Keratinocyte (primary cell): ENCODE measurements at regions not wholly inside any gene's neighbourhood (a gene's known extent, or its start where the extent isn't known, plus 50 kb on each side); places are given as distances from the start of the nearest gene placed in this dataset.

Source experiments
- DNase-seq: peaks from one replicate; pipeline ENCODE4 v3.0.0-alpha.2; 2011; ENCODE audit warnings: low read depth, missing footprints, low spot score
- FAIRE-seq: peaks from 2 replicates; lab custom pipeline; 2011; peaks lifted over from hg19 to GRCh38; lab: Jason Lieb, UNC
- H2AFZ ChIP-seq: 2 replicates; pipeline ENCODE4 v1.6.0; 2012; ENCODE audit warnings: low read length, control low read depth, inconsistent platforms; ENCODE audit not compliant: control insufficient read depth
- H3K27ac ChIP-seq: 2 replicates; pipeline ENCODE4 v1.5.1; 2011; ENCODE audit warnings: low read length; ENCODE audit not compliant: control insufficient read depth, insufficient read depth
- H3K27me3 ChIP-seq: 3 replicates; pipeline ENCODE4 v1.6.0; 2011; ENCODE audit warnings: low read length; ENCODE audit not compliant: control insufficient read depth, insufficient read depth; ENCODE audit errors: extremely low read depth
- H3K36me3 ChIP-seq, 2 experiments: 2 replicates in 1 of 2; 3 replicates in 1 of 2; pipeline ENCODE4 v1.5.1; 2011; ENCODE audit warnings: low read length in 2 of 2, mild to moderate bottlenecking in 1 of 2; ENCODE audit not compliant: control insufficient read depth in 2 of 2, insufficient read depth in 2 of 2; ENCODE audit errors: extremely low read depth in 1 of 2
- H3K4me1 ChIP-seq: 3 replicates; pipeline ENCODE4 v1.5.1; 2011; ENCODE audit warnings: low read length; ENCODE audit not compliant: control insufficient read depth, insufficient read depth; ENCODE audit errors: extremely low read depth
- H3K4me2 ChIP-seq: 3 replicates; pipeline ENCODE4 v1.6.0; 2011; ENCODE audit warnings: low read depth, low read length; ENCODE audit not compliant: control insufficient read depth, insufficient read depth; ENCODE audit errors: extremely low read depth
- H3K4me3 ChIP-seq, 3 experiments: fragments of 200-600 bp in 1 of 3; sonication (generic) in 1 of 3; 2 replicates in 2 of 3; 3 replicates in 1 of 3; pipeline ENCODE4 v1.5.1; 2011 to 2016; ENCODE audit warnings: low read length in 3 of 3, mild to moderate bottlenecking in 3 of 3, control low read depth in 2 of 3, inconsistent platforms in 1 of 3, low read depth in 1 of 3, mixed read lengths in 1 of 3, mixed run types in 1 of 3, moderate library complexity in 1 of 3; ENCODE audit not compliant: control insufficient read depth in 2 of 3, insufficient read depth in 2 of 3; ENCODE audit errors: extremely low read depth in 1 of 3
- H3K79me2 ChIP-seq: 2 replicates; pipeline ENCODE4 v1.6.0; 2012; ENCODE audit warnings: low read length; ENCODE audit not compliant: control insufficient read depth, insufficient read depth
- H3K9ac ChIP-seq: 3 replicates; pipeline ENCODE4 v1.6.0; 2011; ENCODE audit warnings: low read length; ENCODE audit not compliant: control insufficient read depth, insufficient read depth; ENCODE audit errors: extremely low read depth
- H3K9me1 ChIP-seq: 3 replicates; pipeline ENCODE4 v1.6.0; 2011; ENCODE audit warnings: low read length; ENCODE audit not compliant: control insufficient read depth, insufficient read depth; ENCODE audit errors: extremely low read depth
- H3K9me3 ChIP-seq: 2 replicates; pipeline ENCODE4 v1.5.1; 2012; ENCODE audit warnings: low read depth, low read length; ENCODE audit not compliant: control insufficient read depth
- H4K20me1 ChIP-seq: 3 replicates; pipeline ENCODE4 v1.6.0; 2011; ENCODE audit warnings: low read length; ENCODE audit not compliant: control insufficient read depth, insufficient read depth; ENCODE audit errors: extremely low read depth
- EZH2 ChIP-seq: IDR thresholded peaks from one replicate; pipeline ENCODE4 v1.6.1; 2012; ENCODE audit warnings: inconsistent platforms, mild to moderate bottlenecking, low read length, moderate library complexity
- dilution Hi-C: fragments of 300-500 bp; cut with MboI; formaldehyde crosslinking; loops from one replicate; pipeline ENCODE4 v1.7.0; 2020; ENCODE audit warnings: low sequenced_read_pairs; ENCODE audit not compliant: extremely low pct_ligation_motif_present
- TF ChIP-seq, protein P1 (sequence below), 3 experiments: IDR thresholded peaks in 1 of 3; conservative IDR thresholded peaks in 1 of 3; optimal IDR thresholded peaks in 1 of 3; 2 replicates in 2 of 3; 3 replicates in 1 of 3; pipeline versions ENCODE3 to v1.5.1; 2011; ENCODE audit warnings: low read length in 3 of 3, mild to moderate bottlenecking in 3 of 3, moderate library complexity in 2 of 3, control low read depth in 1 of 3, inconsistent platforms in 1 of 3; ENCODE audit not compliant: insufficient read depth in 2 of 3; ENCODE audit errors: extremely low read depth in 1 of 3

DNA sequence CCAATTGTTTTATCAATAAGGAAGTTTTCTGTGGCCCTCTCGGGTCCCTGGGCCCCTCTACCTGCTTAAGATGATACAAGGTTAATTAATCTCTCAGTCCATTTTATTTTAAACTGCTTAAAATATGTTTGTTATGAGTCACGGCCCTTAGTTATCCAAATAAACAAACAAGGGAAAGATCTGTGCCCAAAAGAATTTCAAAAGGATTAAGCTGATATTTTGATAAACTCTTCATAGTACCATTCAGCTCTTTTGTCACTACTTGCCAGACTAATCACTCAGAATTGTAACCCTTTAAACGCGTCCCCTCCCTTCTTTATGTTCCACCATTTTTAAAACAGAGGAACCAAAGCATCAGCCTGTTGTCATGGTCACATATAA is 144.7 kb upstream of the STK17B start:
- H3K4me2 ChIP-seq = no peak overlapping the region
- dilution Hi-C loops = no loop called here
- H4K20me1 ChIP-seq = no peaks in the 10 kb centered on the region
- H3K27me3 ChIP-seq = no peaks in the 10 kb centered on the region
- no peak overlapping the region for H2AFZ ChIP-seq
- H3K36me3 ChIP-seq = no peaks in the 10 kb centered on the region
- FAIRE-seq = no peak
- no peaks in the 10 kb centered on the region for H3K9me3 ChIP-seq
- no peaks in the 10 kb centered on the region for H3K4me1 ChIP-seq
- H3K79me2 ChIP-seq = no peaks in the 10 kb centered on the region
- H3K9me1 ChIP-seq = no peaks in the 10 kb centered on the region
- H3K27ac ChIP-seq = no peak overlapping the region
- DNase-seq = no peak
- no peak overlapping the region for H3K9ac ChIP-seq
- H3K4me3 ChIP-seq = no peak overlapping the region
- TF ChIP-seq EZH2 = no peak
- TF ChIP-seq, protein P1, sequence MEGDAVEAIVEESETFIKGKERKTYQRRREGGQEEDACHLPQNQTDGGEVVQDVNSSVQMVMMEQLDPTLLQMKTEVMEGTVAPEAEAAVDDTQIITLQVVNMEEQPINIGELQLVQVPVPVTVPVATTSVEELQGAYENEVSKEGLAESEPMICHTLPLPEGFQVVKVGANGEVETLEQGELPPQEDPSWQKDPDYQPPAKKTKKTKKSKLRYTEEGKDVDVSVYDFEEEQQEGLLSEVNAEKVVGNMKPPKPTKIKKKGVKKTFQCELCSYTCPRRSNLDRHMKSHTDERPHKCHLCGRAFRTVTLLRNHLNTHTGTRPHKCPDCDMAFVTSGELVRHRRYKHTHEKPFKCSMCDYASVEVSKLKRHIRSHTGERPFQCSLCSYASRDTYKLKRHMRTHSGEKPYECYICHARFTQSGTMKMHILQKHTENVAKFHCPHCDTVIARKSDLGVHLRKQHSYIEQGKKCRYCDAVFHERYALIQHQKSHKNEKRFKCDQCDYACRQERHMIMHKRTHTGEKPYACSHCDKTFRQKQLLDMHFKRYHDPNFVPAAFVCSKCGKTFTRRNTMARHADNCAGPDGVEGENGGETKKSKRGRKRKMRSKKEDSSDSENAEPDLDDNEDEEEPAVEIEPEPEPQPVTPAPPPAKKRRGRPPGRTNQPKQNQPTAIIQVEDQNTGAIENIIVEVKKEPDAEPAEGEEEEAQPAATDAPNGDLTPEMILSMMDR (optimal IDR thresholded peaks at IDR 0.05 in 1 of 3, IDR thresholded peaks at IDR 0.05 in 1 of 3, conservative IDR thresholded peaks at IDR 0.05 in 1 of 3; ENCODE audit: extremely low read depth in 1 of 3, insufficient read depth in 2 of 3, low read length in 3 of 3) = no peak

- dilution Hi-C loops = no loop called here
- no peak overlapping the region for H3K27ac ChIP-seq
- no peaks in the 10 kb centered on the region for H4K20me1 ChIP-seq
- TF ChIP-seq EZH2 = no peak
- TF ChIP-seq, protein P1 (optimal IDR thresholded peaks at IDR 0.05 in 1 of 3, IDR thresholded peaks at IDR 0.05 in 1 of 3, conservative IDR thresholded peaks at IDR 0.05 in 1 of 3; ENCODE audit: extremely low read depth in 1 of 3, insufficient read depth in 2 of 3, low read length in 3 of 3) = no peak
- no peak overlapping the region for H3K9ac ChIP-seq
- H2AFZ ChIP-seq = no peak overlapping the region
- H3K4me3 ChIP-seq = no peak overlapping the region
- H3K9me1 ChIP-seq = no peaks in the 10 kb centered on the region
- no peak overlapping the region for H3K4me2 ChIP-seq
- DNase-seq = no peak
- no peaks in the 10 kb centered on the region for H3K9me3 ChIP-seq
- no peaks in the 10 kb centered on the region for H3K27me3 ChIP-seq
- no peak for FAIRE-seq
- no peaks in the 10 kb centered on the region for H3K36me3 ChIP-seq
- H3K79me2 ChIP-seq = no peaks in the 10 kb centered on the region
- no peaks in the 10 kb centered on the region for H3K4me1 ChIP-seq
Observed at GRCh38 chr2:196318517-196319377, 147.4 kb upstream of the STK17B start.
